HG02970 (cell line): ENCODE measurements at regions not wholly inside any gene's neighbourhood (a gene's known extent, or its start where the extent isn't known, plus 50 kb on each side); places are given as distances from the start of the nearest gene placed in this dataset.

Source experiments
- ATAC-seq: cut with Tn5 transposase; IDR thresholded peaks from one replicate; pipeline ENCODE4 v1.9.1; 2021; ENCODE audit warnings: mild to moderate bottlenecking, moderate library complexity, moderate number of reproducible peaks; ENCODE audit not compliant: unreplicated experiment, low FRiP score

GRCh38 chr6:14831070-14831469 lies 414.8 kb upstream of the JARID2 start:
- ATAC-seq: no peak

GRCh38 chr6:14831937-14832336 lies 413.9 kb upstream of the JARID2 start:
- ATAC-seq: no peak

- no peak for ATAC-seq
Observed at GRCh38 chr6:14832427-14832826, 413.4 kb upstream of the JARID2 start.

- no peak for ATAC-seq
Observed at GRCh38 chr6:14834851-14835530, 410.9 kb upstream of the JARID2 start.

- no peak for ATAC-seq
Observed at GRCh38 chr6:14837435-14837834, 408.4 kb upstream of the JARID2 start.

GRCh38 chr6:14838133-14838583 lies 407.7 kb upstream of the JARID2 start:
- ATAC-seq: no peak

- no peak for ATAC-seq
Observed at GRCh38 chr6:14841901-14842421, 403.9 kb upstream of the JARID2 start.

GRCh38 chr6:14844411-14844810 lies 401.5 kb upstream of the JARID2 start:
- ATAC-seq: no peak

- no peak for ATAC-seq
Observed at GRCh38 chr6:14848019-14848418, 397.9 kb upstream of the JARID2 start.

GRCh38 chr6:14849185-14849584 lies 396.7 kb upstream of the JARID2 start:
- ATAC-seq: no peak

GRCh38 chr6:14851281-14851680 lies 394.6 kb upstream of the JARID2 start:
- ATAC-seq: no peak

GRCh38 chr6:14852375-14852774 lies 393.5 kb upstream of the JARID2 start:
- no peak for ATAC-seq

- ATAC-seq: no peak
Observed at GRCh38 chr6:14856177-14856576, 389.7 kb upstream of the JARID2 start.

GRCh38 chr6:14857001-14857400 lies 388.9 kb upstream of the JARID2 start:
- ATAC-seq: no peak

- no peak for ATAC-seq
Observed at GRCh38 chr6:14857501-14857900, 388.4 kb upstream of the JARID2 start.

- no peak for ATAC-seq
Observed at GRCh38 chr6:14858808-14859207, 387.1 kb upstream of the JARID2 start.

GRCh38 chr6:14860774-14861173 lies 385.1 kb upstream of the JARID2 start:
- no peak for ATAC-seq

- no peak for ATAC-seq
Observed at GRCh38 chr6:14861491-14861943, 384.4 kb upstream of the JARID2 start.

GRCh38 chr6:14862845-14863244 lies 383.0 kb upstream of the JARID2 start:
- ATAC-seq: no peak

GRCh38 chr6:14863902-14864850 lies 381.7 kb upstream of the JARID2 start:
- ATAC-seq: no peak

- no peak for ATAC-seq
Observed at GRCh38 chr6:14865531-14866100, 380.3 kb upstream of the JARID2 start.
